Trophoblast cell (in vitro differentiated cells and primary cell): ENCODE measurements at regions not wholly inside any gene's neighbourhood (a gene's known extent, or its start where the extent isn't known, plus 50 kb on each side); places are given as distances from the start of the nearest gene placed in this dataset.

Source experiments
- DNase-seq, 2 donors: peaks; one replicate each; pipeline ENCODE4 v3.0.0-alpha.2; 2016
- H2AFZ ChIP-seq: 2 replicates; pipeline ENCODE4 v1.6.1; 2013; ENCODE audit warnings: low read length, moderate library complexity, mild to moderate bottlenecking; ENCODE audit not compliant: insufficient read depth, poor library complexity
- H2AK5ac ChIP-seq: 2 replicates; pipeline ENCODE4 v1.6.1; 2013; ENCODE audit warnings: mild to moderate bottlenecking, low read length
- H2BK120ac ChIP-seq: 2 replicates; pipeline ENCODE4 v1.6.1; 2013; ENCODE audit warnings: low read length, mild to moderate bottlenecking, moderate library complexity; ENCODE audit not compliant: insufficient read depth, poor library complexity
- H2BK12ac ChIP-seq: 2 replicates; pipeline ENCODE4 v1.6.1; 2013; ENCODE audit warnings: mild to moderate bottlenecking, low read length, moderate library complexity
- H2BK5ac ChIP-seq: 2 replicates; pipeline ENCODE4 v1.6.1; 2013; ENCODE audit warnings: low read length, low read depth, moderate library complexity, mild to moderate bottlenecking; ENCODE audit not compliant: poor library complexity
- H3K14ac ChIP-seq: 2 replicates; pipeline ENCODE4 v1.6.1; 2013; ENCODE audit warnings: mild to moderate bottlenecking, low read length
- H3K18ac ChIP-seq: 2 replicates; pipeline ENCODE4 v1.6.1; 2013; ENCODE audit warnings: mild to moderate bottlenecking, low read length
- H3K23ac ChIP-seq: 2 replicates; pipeline ENCODE4 v1.6.1; 2013; ENCODE audit warnings: low read length
- H3K27ac ChIP-seq: 2 replicates; pipeline ENCODE4 v1.5.1; 2013; ENCODE audit warnings: low read depth, mild to moderate bottlenecking, inconsistent platforms, low read length, moderate library complexity
- H3K27me3 ChIP-seq: 2 replicates; pipeline ENCODE4 v1.6.1; 2013; ENCODE audit warnings: inconsistent platforms, mild to moderate bottlenecking, low read length, moderate library complexity; ENCODE audit not compliant: insufficient read depth
- H3K36me3 ChIP-seq, 2 experiments: 1 replicate in 1 of 2; 2 replicates in 1 of 2; pipeline ENCODE4 v1.6.1; 2013; ENCODE audit warnings: low read length in 2 of 2, mild to moderate bottlenecking in 2 of 2, moderate library complexity in 1 of 2; ENCODE audit not compliant: insufficient read depth in 2 of 2, control insufficient read depth in 1 of 2
- H3K4ac ChIP-seq: 2 replicates; pipeline ENCODE4 v1.6.1; 2013; ENCODE audit warnings: low read depth, mild to moderate bottlenecking, low read length, moderate library complexity
- H3K4me1 ChIP-seq, 2 experiments: 1 replicate in 1 of 2; 2 replicates in 1 of 2; pipeline ENCODE4 v1.6.1; 2013; ENCODE audit warnings: low read length in 2 of 2, mild to moderate bottlenecking in 2 of 2, moderate library complexity in 1 of 2; ENCODE audit not compliant: insufficient read depth in 2 of 2, control insufficient read depth in 1 of 2
- H3K4me2 ChIP-seq: 2 replicates; pipeline ENCODE4 v1.6.1; 2013; ENCODE audit warnings: inconsistent platforms, mild to moderate bottlenecking, low read length, moderate library complexity
- H3K4me3 ChIP-seq: 2 replicates; pipeline ENCODE4 v1.5.1; 2013; ENCODE audit warnings: mild to moderate bottlenecking, low read depth, low read length, inconsistent platforms
- H3K79me1 ChIP-seq: one replicate; pipeline ENCODE4 v1.6.1; 2013; ENCODE audit warnings: low read length
- H3K79me2 ChIP-seq: 2 replicates; pipeline ENCODE4 v1.6.1; 2013; ENCODE audit warnings: low read length, mild to moderate bottlenecking; ENCODE audit not compliant: control insufficient read depth, insufficient read depth, poor library complexity
- H3K9ac ChIP-seq: 2 replicates; pipeline ENCODE4 v1.6.1; 2013; ENCODE audit warnings: mild to moderate bottlenecking, low read length
- H3K9me3 ChIP-seq: 2 replicates; pipeline ENCODE4 v1.6.1; 2013; ENCODE audit warnings: low read depth, mild to moderate bottlenecking, control low read depth, inconsistent platforms, low read length; ENCODE audit not compliant: insufficient read depth
- H4K12ac ChIP-seq: 2 replicates; pipeline ENCODE4 v1.6.1; 2013; ENCODE audit warnings: low read depth, mild to moderate bottlenecking, low read length, moderate library complexity
- H4K8ac ChIP-seq: 2 replicates; pipeline ENCODE4 v1.6.1; 2013; ENCODE audit warnings: low read depth, mild to moderate bottlenecking, low read length, moderate library complexity
- H4K91ac ChIP-seq: one replicate; pipeline ENCODE4 v1.6.1; 2013; ENCODE audit warnings: low read depth, mild to moderate bottlenecking, low read length, moderate library complexity
- WGBS: extraction: QIAGEN DNeasy Blood & Tissue Kit; methylation state at CpG from one replicate; pipeline ENCODE4 v1.1.7; 2013; ENCODE audit warnings: missing lambda C conversion rate; ENCODE audit not compliant: insufficient read length, insufficient coverage; ENCODE audit errors: extremely low coverage; 5-methylcytosine and 5-hydroxymethylcytosine counted together

GRCh38 chr11:135009125-135009524 lies 597.1 kb upstream of the B3GAT1 start:
- H3K4me1 ChIP-seq, result no peaks in the 10 kb centered on the region
- H3K14ac ChIP-seq, result no peak overlapping the region
- H2BK5ac ChIP-seq, result no peak overlapping the region
- no peak overlapping the region for H2AK5ac ChIP-seq
- H2BK12ac ChIP-seq, result no peak overlapping the region
- H2AFZ ChIP-seq, result no peak overlapping the region
- no peaks in the 10 kb centered on the region for H3K79me2 ChIP-seq
- H3K4me3 ChIP-seq, result no peak overlapping the region
- H3K4me2 ChIP-seq, result no peak overlapping the region
- H3K27me3 ChIP-seq, result no peaks in the 10 kb centered on the region
- no peaks in the 10 kb centered on the region for H3K36me3 ChIP-seq
- H3K27ac ChIP-seq, result no peak overlapping the region
- no peaks in the 10 kb centered on the region for H3K79me1 ChIP-seq
- H3K18ac ChIP-seq, result no peak overlapping the region
- no peak for DNase-seq
- no peak overlapping the region for H2BK120ac ChIP-seq
- no peak overlapping the region for H3K23ac ChIP-seq
- no peak overlapping the region for H3K4ac ChIP-seq
- H3K9me3 ChIP-seq, result no peaks in the 10 kb centered on the region
- WGBS, result no CpG with 5 or more reads among the region's 6 CpGs
- no peak overlapping the region for H4K12ac ChIP-seq
- H4K8ac ChIP-seq, result no peak overlapping the region
- no peak overlapping the region for H3K9ac ChIP-seq
- no peak overlapping the region for H4K91ac ChIP-seq

GRCh38 chr11:135008412-135008811 lies 596.4 kb upstream of the B3GAT1 start:
- WGBS, result no CpG with 5 or more reads among the region's 4 CpGs
- no peaks in the 10 kb centered on the region for H3K9me3 ChIP-seq
- H4K91ac ChIP-seq, result no peak overlapping the region

GRCh38 chr11:135008001-135008405 lies 596.0 kb upstream of the B3GAT1 start:
- no peak overlapping the region for H4K12ac ChIP-seq
- H3K9me3 ChIP-seq, result no peaks in the 10 kb centered on the region
- no peak overlapping the region for H3K18ac ChIP-seq
- H3K9ac ChIP-seq, result no peak overlapping the region
- no peak overlapping the region for H2BK120ac ChIP-seq
- no peak overlapping the region for H4K8ac ChIP-seq
- H3K27ac ChIP-seq, result no peak overlapping the region
- no peak overlapping the region for H3K4ac ChIP-seq
- no CpG with 5 or more reads among the region's 4 CpGs for WGBS
- no peak overlapping the region for H4K91ac ChIP-seq
- no peak overlapping the region for H2BK12ac ChIP-seq
- H3K4me1 ChIP-seq, result no peaks in the 10 kb centered on the region
- no peak overlapping the region for H2BK5ac ChIP-seq
- no peaks in the 10 kb centered on the region for H3K79me1 ChIP-seq
- H3K79me2 ChIP-seq, result no peaks in the 10 kb centered on the region
- H3K36me3 ChIP-seq, result no peaks in the 10 kb centered on the region
- H3K14ac ChIP-seq, result no peak overlapping the region
- no peak for DNase-seq
- H2AK5ac ChIP-seq, result no peak overlapping the region
- no peaks in the 10 kb centered on the region for H3K27me3 ChIP-seq
- H3K4me2 ChIP-seq, result no peak overlapping the region
- H3K23ac ChIP-seq, result no peak overlapping the region
- H3K4me3 ChIP-seq, result no peak overlapping the region
- H2AFZ ChIP-seq, result no peak overlapping the region

More at GRCh38 chr11:135008412-135008811, 596.4 kb upstream of the B3GAT1 start:
- Histone ChIP-seq H3K14ac (no peak overlapping the region), H3K36me3 (no peaks in the 10 kb centered on the region), H2BK5ac (no peak overlapping the region), H3K23ac (no peak overlapping the region), H3K4ac (no peak overlapping the region), H3K79me1 (no peaks in the 10 kb centered on the region), H2AFZ (no peak overlapping the region), H3K27me3 (no peaks in the 10 kb centered on the region), H3K9ac (no peak overlapping the region), H3K4me3 (no peak overlapping the region), H2BK12ac (no peak overlapping the region), H4K12ac (no peak overlapping the region), H3K4me1 (no peaks in the 10 kb centered on the region), H3K27ac (no peak overlapping the region), H3K18ac (no peak overlapping the region), H2BK120ac (no peak overlapping the region), H3K79me2 (no peaks in the 10 kb centered on the region), H4K8ac (no peak overlapping the region), H3K4me2 (no peak overlapping the region), H2AK5ac (no peak overlapping the region)
- DNase-seq, result no peak

- Histone ChIP-seq H3K79me2 (no peaks in the 10 kb centered on the region), H3K27me3 (no peaks in the 10 kb centered on the region), H3K18ac (no peak overlapping the region), H4K12ac (no peak overlapping the region), H4K91ac (no peak overlapping the region), H3K79me1 (no peaks in the 10 kb centered on the region), H3K4ac (no peak overlapping the region), H2BK5ac (no peak overlapping the region), H3K4me1 (no peaks in the 10 kb centered on the region), H2BK120ac (no peak overlapping the region), H3K4me3 (no peak overlapping the region), H3K9me3 (no peaks in the 10 kb centered on the region), H3K14ac (no peak overlapping the region), H3K4me2 (no peak overlapping the region), H3K36me3 (no peaks in the 10 kb centered on the region), H2AK5ac (no peak overlapping the region), H2BK12ac (no peak overlapping the region), H4K8ac (no peak overlapping the region), H3K9ac (no peak overlapping the region), H2AFZ (no peak overlapping the region), H3K27ac (no peak overlapping the region), H3K23ac (no peak overlapping the region)
- no peak for DNase-seq
- no CpG with 5 or more reads among the region's 4 CpGs for WGBS
Measured at GRCh38 chr11:135006800-135007199, 594.8 kb upstream of the B3GAT1 start.
